T47D (cell line): ENCODE measurements at regions not wholly inside any gene's neighbourhood (a gene's known extent, or its start where the extent isn't known, plus 50 kb on each side); places are given as distances from the start of the nearest gene placed in this dataset.

Experiments
- DNase-seq, 2 experiments: peaks; one replicate each; pipeline versions ENCODE4 v3.0.0 to v3.0.0-alpha.2; 2011 to 2012; ENCODE audit warnings: low read depth in 1 of 2, low spot score in 1 of 2
- JUND ChIP-seq: IDR thresholded peaks from 2 replicates; pipeline ENCODE4 v1.6.1; 2012; ENCODE audit warnings: low read depth
- in situ Hi-C: cut with HindIII; loops from 2 replicates; pipeline ENCODE4 v1.10.0; 2016; ENCODE audit warnings: low sequenced_read_pairs, low pct_unique_long_range_greater_than_20kb

DNA sequence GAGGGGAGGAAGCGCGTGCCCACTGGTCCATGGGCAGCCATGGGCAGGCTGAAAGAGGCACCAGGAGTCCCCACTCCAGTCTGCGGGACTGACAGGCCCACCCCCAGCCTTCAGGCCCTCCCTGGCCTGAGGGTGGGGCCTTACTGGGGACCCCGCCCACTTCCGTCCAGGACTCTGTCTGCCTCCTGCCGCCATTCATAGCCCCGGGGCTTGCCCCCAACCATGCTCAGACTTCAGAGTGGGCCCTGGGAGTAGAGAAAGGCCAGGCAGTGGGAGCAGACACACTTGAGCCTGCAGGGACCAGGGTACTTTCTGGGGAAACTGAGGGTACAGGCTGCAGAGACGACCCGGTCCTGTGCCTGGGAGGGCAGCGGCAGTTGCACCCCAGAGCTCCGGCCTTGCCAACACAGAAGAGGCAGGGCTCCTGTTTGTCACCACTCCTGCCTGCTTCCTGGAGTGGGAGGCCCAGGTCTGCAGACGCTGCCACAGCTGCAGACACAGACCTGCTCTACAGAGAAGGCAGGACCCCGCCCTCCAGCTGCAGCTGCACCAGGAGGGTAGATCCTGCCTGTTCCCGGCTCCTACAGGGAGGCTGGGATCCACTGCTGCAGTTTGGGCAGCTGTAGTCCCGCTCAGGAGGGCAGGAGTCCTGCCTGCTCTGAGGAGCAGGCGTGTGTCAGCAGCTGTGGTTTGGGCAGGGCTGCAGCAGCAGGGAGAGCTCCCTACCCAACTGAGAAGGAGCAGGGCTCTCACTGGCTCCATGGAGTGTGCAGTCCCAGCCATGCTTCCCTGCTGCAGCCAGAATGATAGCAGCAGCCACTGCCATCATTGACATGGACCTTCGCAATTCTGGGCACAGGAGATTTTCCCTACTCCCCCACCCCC lies 387.9 kb upstream of the ANO3 start:
- DNase-seq, result no peak
- in situ Hi-C loops, result no loop called here

DNA sequence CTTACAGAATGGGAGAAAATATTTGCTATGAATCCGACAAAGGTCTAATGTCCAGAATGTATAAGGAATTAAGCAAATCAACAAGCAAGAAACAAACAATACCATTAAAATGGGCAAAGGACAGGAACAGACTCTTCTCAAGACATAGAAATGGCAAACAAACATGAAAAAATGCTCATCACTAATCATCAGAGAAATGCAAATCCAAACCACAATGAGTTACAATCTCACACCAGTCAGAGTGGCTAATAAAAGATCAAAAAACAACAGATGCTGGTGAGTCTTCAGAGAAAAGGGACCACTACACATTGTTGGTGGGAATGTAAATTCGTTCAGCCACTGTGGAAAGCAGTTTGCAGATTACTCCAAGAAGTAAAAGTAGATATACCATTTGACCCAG lies 382.0 kb upstream of the ANO3 start:
- no peak for TF ChIP-seq JUND
- in situ Hi-C loops, result no loop called here
- DNase-seq, result no peak

More for the DNA sequence above, 387.9 kb upstream of the ANO3 start:
- TF ChIP-seq JUND, result no peak

DNA sequence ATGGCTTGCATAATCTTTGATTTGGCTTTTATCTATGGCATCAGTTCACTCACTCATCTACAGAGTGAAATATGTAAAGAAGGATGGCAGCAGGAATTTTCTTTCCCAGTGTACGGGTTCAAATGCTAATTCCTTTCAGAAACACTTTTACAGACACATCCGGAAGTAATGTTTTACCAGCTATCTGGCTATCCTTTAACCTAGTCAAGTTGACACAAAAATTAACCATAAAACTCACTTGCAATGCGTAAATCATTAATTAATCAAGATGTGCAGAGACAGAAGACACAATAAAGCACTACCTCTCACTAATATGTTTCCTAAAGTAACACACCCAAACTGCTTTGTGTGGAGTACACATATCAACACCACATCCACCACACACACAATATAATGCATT lies 378.9 kb upstream of the ANO3 start:
- no peak for TF ChIP-seq JUND
- in situ Hi-C loops, result no loop called here
- no peak for DNase-seq

DNA sequence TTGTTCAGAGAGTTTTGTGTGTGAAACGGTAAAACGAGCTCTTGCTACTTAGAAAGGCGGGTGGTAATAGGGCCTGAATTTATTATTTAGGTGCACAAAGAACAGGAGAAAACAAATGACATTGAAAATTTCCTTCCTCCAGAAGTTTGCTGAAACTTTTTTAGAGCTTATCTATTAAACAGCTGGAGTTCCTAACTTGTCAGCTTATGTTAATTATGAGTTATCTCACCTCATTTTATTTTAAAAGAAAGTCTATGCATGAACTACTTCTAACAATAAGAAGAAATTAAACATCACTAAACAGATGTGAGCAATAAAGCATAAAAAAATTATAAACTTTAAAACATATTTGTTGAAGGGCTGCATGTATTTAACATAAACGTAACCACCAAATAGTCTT lies 373.9 kb upstream of the ANO3 start:
- DNase-seq, result no peak
- in situ Hi-C loops, result no loop called here
- no peak for TF ChIP-seq JUND

DNA sequence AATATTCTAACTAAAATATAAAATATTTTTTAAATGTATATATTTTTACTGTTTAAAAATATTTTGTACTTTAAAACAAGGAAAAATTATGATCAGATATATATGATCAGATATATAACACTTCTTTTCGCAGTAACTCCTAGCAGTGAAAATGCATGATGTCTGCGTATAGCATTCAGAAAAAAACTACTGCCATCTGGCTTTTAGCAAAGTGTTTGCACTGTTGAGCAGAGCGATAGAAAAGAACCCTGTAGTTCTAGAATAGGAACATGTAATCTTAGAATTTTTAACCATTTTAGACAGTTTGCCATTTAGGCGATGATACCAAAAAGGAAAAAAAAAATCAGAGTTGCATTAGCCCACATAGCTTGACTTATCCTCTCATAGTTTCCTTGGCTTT lies 370.4 kb upstream of the ANO3 start:
- in situ Hi-C loops, result no loop called here
- DNase-seq, result peak; percentile 9 to 39
- no peak for TF ChIP-seq JUND

DNA sequence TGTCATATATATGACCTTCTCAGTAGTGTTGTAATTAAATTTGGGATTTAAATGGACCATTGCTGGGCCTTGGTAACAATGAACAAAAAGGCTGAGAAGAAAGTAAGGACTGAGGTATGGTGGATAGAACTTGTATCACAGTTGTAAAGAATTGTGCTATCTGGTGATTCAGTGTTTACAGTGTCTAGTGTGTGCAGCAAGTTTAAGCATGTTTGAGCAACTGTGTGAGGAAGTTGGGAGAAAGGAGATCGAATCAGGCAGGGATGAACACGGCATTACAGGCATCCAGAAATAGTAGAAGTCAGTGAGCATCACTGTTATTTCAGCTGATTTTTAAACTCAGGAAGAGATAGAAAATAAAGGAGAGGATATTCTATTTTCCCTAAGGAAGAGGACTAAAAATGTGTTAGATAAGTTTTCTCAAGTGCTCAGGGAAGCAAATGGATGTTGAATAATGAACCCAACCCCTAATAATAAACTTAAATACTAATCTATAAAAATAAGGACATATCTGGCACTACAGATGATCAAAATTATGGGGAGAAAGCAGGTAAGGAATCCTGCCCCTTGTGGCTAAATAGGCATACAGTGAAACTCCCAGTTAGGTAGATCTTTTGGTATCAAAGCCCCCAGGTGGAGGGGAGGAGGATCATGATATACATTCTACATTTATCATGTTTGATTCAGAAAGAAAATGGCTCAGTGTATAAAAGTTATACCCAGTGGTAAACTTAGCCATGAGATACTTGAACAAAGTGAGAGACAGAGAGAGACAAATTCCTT lies 361.0 kb upstream of the ANO3 start:
- DNase-seq, result peak in 1 of 2 experiments; percentile 10
- TF ChIP-seq JUND, result no peak
- in situ Hi-C loops, result no loop called here

DNA sequence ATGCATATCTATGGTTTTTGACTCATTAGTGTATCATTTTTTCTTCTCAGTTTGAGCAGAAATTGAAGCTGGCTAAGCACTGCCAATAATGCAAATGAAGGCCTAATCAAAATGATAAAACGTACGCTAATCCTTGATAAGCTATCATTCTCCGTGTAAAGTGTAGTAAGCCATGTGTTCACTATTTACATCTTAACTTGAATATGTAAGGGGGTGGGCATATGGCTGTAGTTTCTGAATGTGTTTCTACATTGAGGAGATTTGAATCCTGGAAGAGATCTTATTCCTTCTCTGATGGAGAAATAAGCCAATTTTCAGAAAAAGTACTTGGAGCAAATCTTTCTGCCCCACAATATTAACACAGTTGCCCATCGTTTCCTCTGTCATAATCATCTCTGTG lies 351.8 kb upstream of the ANO3 start:
- in situ Hi-C loops, result no loop called here
- TF ChIP-seq JUND, result no peak

DNA sequence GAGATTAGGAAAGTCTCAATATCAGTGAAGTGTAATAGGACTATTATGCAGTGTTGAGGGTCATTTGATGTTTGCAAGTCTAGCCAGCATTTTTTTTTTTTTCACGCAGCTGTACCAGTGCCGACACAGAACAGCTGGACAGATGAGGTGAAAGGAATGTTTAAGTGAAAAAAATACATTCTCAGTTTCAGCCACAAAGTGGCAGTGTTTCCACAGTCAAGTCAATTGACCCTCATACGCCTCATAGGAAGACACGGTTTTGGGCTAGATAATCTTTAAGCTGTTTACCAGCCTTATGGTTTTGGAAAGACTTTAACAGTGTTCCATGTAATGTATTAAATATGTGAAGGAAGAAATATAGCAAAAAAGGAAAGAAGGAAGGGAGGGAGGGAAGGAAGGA lies 349.9 kb upstream of the ANO3 start:
- in situ Hi-C loops, result no loop called here
- no peak for TF ChIP-seq JUND
- peak; percentile 13 to 80 for DNase-seq

More for the DNA sequence above, 351.8 kb upstream of the ANO3 start:
- no peak for DNase-seq

DNA sequence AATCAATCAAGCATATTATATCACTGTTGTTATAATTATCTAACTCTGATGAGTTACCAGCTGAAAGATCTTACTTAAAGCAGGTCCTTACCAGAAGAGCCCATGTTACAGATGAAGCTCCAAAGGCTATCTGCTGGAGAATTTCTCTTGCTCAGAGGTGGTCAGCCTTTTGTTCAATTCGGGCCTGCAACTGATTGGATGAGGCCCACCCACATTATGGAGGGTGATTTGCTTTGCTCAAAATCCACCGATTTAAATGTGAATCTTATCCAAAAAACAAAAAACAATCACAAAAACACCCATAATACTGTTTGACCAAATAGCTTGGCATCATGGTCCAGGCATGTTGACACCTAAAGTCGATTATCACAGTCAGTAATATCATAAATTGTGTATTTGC lies 348.6 kb upstream of the ANO3 start:
- in situ Hi-C loops, result no loop called here
- no peak for TF ChIP-seq JUND
- DNase-seq, result no peak

DNA sequence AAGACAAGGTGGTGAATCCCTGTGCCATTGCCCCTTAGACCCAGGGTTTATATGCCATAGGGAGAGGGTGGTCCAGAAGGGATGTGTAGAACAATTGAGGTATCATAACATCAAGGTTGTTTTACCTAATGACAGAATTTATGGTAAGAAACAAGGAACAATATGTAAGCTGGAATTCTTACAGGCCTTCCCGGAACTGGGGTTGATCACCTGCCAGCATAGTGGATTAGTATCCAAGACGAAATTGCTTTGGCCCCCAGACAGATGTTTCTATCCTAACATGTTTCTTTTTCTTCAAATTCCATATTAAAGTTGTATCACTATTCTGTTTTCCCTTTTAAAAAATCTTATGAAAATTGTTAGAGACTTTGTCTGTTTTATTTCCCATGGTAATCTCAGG lies 343.8 kb upstream of the ANO3 start:
- no peak for DNase-seq
- TF ChIP-seq JUND, result no peak
- in situ Hi-C loops, result no loop called here

DNA sequence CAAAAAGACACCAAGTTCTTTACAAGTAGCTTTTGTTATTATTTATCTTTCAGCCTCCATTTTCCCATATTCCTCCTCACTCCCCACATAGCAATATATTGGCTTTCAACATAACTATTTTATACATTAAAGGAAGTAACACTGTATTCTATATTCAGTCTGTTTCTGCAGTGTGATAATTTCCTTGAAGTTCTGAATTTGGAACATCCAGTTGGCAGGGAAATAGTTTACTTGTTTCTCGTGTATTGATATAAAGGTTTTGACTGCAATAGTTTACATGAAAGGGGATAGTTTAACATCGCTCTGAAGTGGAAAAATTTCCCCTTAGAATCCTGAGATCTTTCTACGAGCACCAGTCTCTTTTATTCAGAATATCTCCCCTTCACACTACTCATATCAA lies 341.5 kb upstream of the ANO3 start:
- in situ Hi-C loops, result no loop called here
- no peak for TF ChIP-seq JUND
- DNase-seq, result no peak

DNA sequence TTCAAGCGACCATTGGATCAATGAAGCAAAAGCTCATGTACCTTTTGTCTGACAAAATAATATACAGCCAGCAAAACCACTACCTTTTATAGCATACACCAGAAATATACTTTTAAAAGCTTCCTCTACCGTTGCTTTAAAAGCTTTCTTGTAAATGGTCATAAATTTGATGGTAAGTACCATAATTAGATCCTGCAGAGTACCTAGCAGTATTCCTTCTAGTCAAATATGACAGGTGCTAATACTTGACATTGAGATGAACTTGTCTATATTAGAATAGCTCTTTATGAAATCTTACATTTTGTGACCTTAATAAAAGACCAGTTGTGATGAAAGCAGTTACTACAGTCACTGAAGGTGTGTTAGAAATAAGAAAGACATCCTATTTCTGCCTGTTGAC lies 340.5 kb upstream of the ANO3 start:
- no peak for DNase-seq
- no peak for TF ChIP-seq JUND
- in situ Hi-C loops, result no loop called here

DNA sequence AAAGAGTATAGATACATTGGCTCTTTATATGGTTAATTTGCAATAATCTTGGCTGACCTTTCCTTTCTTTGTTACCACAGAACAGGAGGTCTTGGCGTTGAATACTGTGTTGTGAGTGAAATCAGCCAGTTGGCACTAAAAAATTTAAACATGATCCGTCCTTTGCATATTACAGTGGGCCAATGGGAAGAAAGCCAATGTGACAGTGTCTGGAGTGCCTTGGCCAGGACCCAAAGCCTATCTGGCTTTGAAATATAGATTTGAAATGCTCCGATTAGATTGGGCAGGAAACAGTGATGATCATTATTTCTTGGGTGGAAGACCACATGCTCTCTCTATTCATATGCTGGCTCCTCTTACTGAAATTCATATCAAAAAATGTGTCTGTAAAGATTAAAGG lies 339.6 kb upstream of the ANO3 start:
- DNase-seq, result no peak
- no peak for TF ChIP-seq JUND
- in situ Hi-C loops, result no loop called here

DNA sequence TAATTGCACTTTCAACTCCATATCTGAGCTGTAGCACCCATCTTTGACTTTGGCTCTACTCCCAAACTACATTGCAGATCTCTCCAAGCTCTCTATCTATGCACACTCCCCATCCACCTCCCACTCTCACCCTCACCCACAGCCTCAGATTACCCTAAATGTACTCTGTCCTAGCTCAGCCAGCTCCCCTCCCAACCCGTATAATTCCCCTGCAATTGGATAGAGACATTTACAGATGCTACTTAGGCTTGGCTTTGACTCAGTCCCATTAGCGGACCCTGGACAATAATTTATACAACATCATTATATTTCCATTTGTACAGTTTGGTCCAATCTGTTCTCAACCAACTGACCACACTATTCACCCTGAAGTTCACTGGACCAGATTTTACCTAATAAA lies 338.9 kb upstream of the ANO3 start:
- no peak for DNase-seq
- in situ Hi-C loops, result no loop called here
- TF ChIP-seq JUND, result no peak
